Thymus (tissue), 11 donors: ENCODE measurements at regions not wholly inside any gene's neighbourhood (a gene's known extent, or its start where the extent isn't known, plus 50 kb on each side); places are given as distances from the start of the nearest gene placed in this dataset.

Experiments
- DNase-seq, 9 donors: peaks; one replicate each; pipeline ENCODE4 v3.0.0-alpha.2; 2013; ENCODE audit warnings: low spot score in 9 of 9, low read depth in 6 of 9, missing footprints in 1 of 9
- H3K27ac ChIP-seq, 2 donors: one replicate each; pipeline ENCODE4 v1.5.1; 2013; ENCODE audit warnings: control low read depth in 1 of 2, low read depth in 1 of 2, low read length in 1 of 2, mild to moderate bottlenecking in 1 of 2, moderate library complexity in 1 of 2
- H3K27me3 ChIP-seq, 2 donors: one replicate each; pipeline ENCODE4 v1.5.1; 2013; ENCODE audit warnings: low read length in 1 of 2; ENCODE audit not compliant: control insufficient read depth in 2 of 2, insufficient read depth in 1 of 2
- H3K36me3 ChIP-seq, 2 donors: one replicate each; pipeline ENCODE4 v1.5.1; 2013; ENCODE audit warnings: low read length in 1 of 2, mild to moderate bottlenecking in 1 of 2, moderate library complexity in 1 of 2; ENCODE audit not compliant: control insufficient read depth in 2 of 2, insufficient read depth in 2 of 2
- H3K4me1 ChIP-seq, 2 donors: one replicate each; pipeline ENCODE4 v1.5.1; 2013; ENCODE audit warnings: low read length in 2 of 2; ENCODE audit not compliant: control insufficient read depth in 2 of 2, insufficient read depth in 2 of 2
- H3K4me3 ChIP-seq, 2 donors: one replicate each; pipeline ENCODE4 v1.5.1; 2013; ENCODE audit warnings: low read length in 2 of 2, control low read depth in 1 of 2, mild to moderate bottlenecking in 1 of 2
- H3K9me3 ChIP-seq, 2 donors: one replicate each; pipeline ENCODE4 v1.5.1; 2013; ENCODE audit warnings: low read length in 1 of 2, mild to moderate bottlenecking in 1 of 2; ENCODE audit not compliant: control insufficient read depth in 2 of 2, insufficient read depth in 1 of 2
- WGBS: extraction: QIAGEN DNeasy Blood & Tissue Kit; methylation state at CpG from one replicate; pipeline ENCODE4 v1.1.7; 2013; 5-methylcytosine and 5-hydroxymethylcytosine counted together
- donor health status: healthy.

- Histone ChIP-seq H3K27me3 (no peaks in the 10 kb centered on the region), H3K9me3 (no peaks in the 10 kb centered on the region), H3K36me3 (no peaks in the 10 kb centered on the region), H3K27ac (no peak overlapping the region), H3K4me1 (no peaks in the 10 kb centered on the region), H3K4me3 (no peak overlapping the region)
- no peak for DNase-seq
These were observed 672.5 kb downstream of the PRELID2 start for GRCh38 chr5:145162626-145163025.

- Histone ChIP-seq H3K36me3 (no peaks in the 10 kb centered on the region), H3K4me1 (no peaks in the 10 kb centered on the region), H3K27me3 (no peaks in the 10 kb centered on the region), H3K4me3 (no peak overlapping the region), H3K9me3 (no peaks in the 10 kb centered on the region), H3K27ac (no peak overlapping the region)
- WGBS = 89% methylated on average over 3 of the region's 3 CpGs
- no peak for DNase-seq
These were observed 673.8 kb downstream of the PRELID2 start for GRCh38 chr5:145161391-145161790.

GRCh38 chr5:145160679-145161078 is 674.5 kb downstream of the PRELID2 start:
- H3K4me3 ChIP-seq = no peak overlapping the region
- WGBS = 76% methylated on average over 4 of the region's 4 CpGs
- H3K4me1 ChIP-seq = no peaks in the 10 kb centered on the region
- H3K36me3 ChIP-seq = no peaks in the 10 kb centered on the region
- no peak for DNase-seq
- H3K27ac ChIP-seq = no peak overlapping the region
- H3K27me3 ChIP-seq = no peaks in the 10 kb centered on the region
- no peaks in the 10 kb centered on the region for H3K9me3 ChIP-seq

GRCh38 chr5:145158730-145159129 is 676.4 kb downstream of the PRELID2 start:
- Histone ChIP-seq H3K36me3 (no peaks in the 10 kb centered on the region), H3K4me3 (no peak overlapping the region), H3K4me1 (no peaks in the 10 kb centered on the region), H3K27me3 (no peaks in the 10 kb centered on the region), H3K27ac (no peak overlapping the region), H3K9me3 (no peaks in the 10 kb centered on the region)
- no peak for DNase-seq
- 59% methylated on average over 4 of the region's 4 CpGs for WGBS

- Histone ChIP-seq H3K4me1 (no peaks in the 10 kb centered on the region), H3K4me3 (no peak overlapping the region), H3K27me3 (no peaks in the 10 kb centered on the region), H3K9me3 (no peaks in the 10 kb centered on the region), H3K36me3 (no peaks in the 10 kb centered on the region), H3K27ac (no peak overlapping the region)
- DNase-seq = no peak
These were observed 677.3 kb downstream of the PRELID2 start for GRCh38 chr5:145157841-145158240.

- 98% methylated on average over 1 of the region's 1 CpG for WGBS
- H3K4me1 ChIP-seq = no peaks in the 10 kb centered on the region
- no peak for DNase-seq
- no peaks in the 10 kb centered on the region for H3K36me3 ChIP-seq
- no peak overlapping the region for H3K4me3 ChIP-seq
- H3K9me3 ChIP-seq = peaks cover 0 to 6% of the 10 kb centered on the region in 2 donors
- H3K27ac ChIP-seq = no peak overlapping the region
- H3K27me3 ChIP-seq = no peaks in the 10 kb centered on the region
These were observed 693.6 kb downstream of the PRELID2 start for GRCh38 chr5:145141534-145141933.

GRCh38 chr5:145130996-145131395 is 704.1 kb downstream of the PRELID2 start:
- Histone ChIP-seq H3K4me1 (no peaks in the 10 kb centered on the region), H3K4me3 (no peak overlapping the region), H3K27me3 (no peaks in the 10 kb centered on the region), H3K27ac (no peak overlapping the region), H3K9me3 (no peaks in the 10 kb centered on the region), H3K36me3 (no peaks in the 10 kb centered on the region)
- DNase-seq = no peak
- WGBS = 61% methylated on average over 3 of the region's 3 CpGs

- H3K9me3 ChIP-seq = no peaks in the 10 kb centered on the region
- DNase-seq = no peak
- H3K4me3 ChIP-seq = no peak overlapping the region
- H3K4me1 ChIP-seq = no peaks in the 10 kb centered on the region
- H3K36me3 ChIP-seq = no peaks in the 10 kb centered on the region
- H3K27me3 ChIP-seq = no peaks in the 10 kb centered on the region
- WGBS = 91% methylated on average over 5 of the region's 5 CpGs
- no peak overlapping the region for H3K27ac ChIP-seq
These were observed 705.3 kb downstream of the PRELID2 start for GRCh38 chr5:145129797-145130196.

- H3K4me3 ChIP-seq = no peak overlapping the region
- H3K36me3 ChIP-seq = no peaks in the 10 kb centered on the region
- no peaks in the 10 kb centered on the region for H3K9me3 ChIP-seq
- H3K27me3 ChIP-seq = no peaks in the 10 kb centered on the region
- DNase-seq = no peak
- WGBS = 68% methylated on average over 3 of the region's 3 CpGs
- no peak overlapping the region for H3K27ac ChIP-seq
- no peaks in the 10 kb centered on the region for H3K4me1 ChIP-seq
These were observed 710.3 kb downstream of the PRELID2 start for GRCh38 chr5:145124806-145125205.

- WGBS = 97% methylated on average over 2 of the region's 2 CpGs
These were observed 716.5 kb downstream of the PRELID2 start for GRCh38 chr5:145118611-145119010.

More at GRCh38 chr5:145118611-145119010, 716.5 kb downstream of the PRELID2 start:
- Histone ChIP-seq H3K36me3 (no peaks in the 10 kb centered on the region), H3K27me3 (no peaks in the 10 kb centered on the region), H3K4me3 (no peak overlapping the region), H3K4me1 (no peaks in the 10 kb centered on the region), H3K27ac (no peak overlapping the region), H3K9me3 (no peaks in the 10 kb centered on the region)
- no peak for DNase-seq
